Activated CD4-positive, alpha-beta memory T cell treated with anti-CD3 and anti-CD28 coated beads, Interleukin-2, amount 10 ng/mL, durations not matched to agents 7 days and 5 days (primary cell): ENCODE measurements at regions not wholly inside any gene's neighbourhood (a gene's known extent, or its start where the extent isn't known, plus 50 kb on each side); places are given as distances from the start of the nearest gene placed in this dataset.
"Not testable (repeated sequence)": the region's sequence is repeated elsewhere in the genome, so short reads cannot be mapped to it uniquely, and the experiment has no call there.

Source experiments
- CTCF ChIA-PET: fragments of 350-600 bp; sonication (Branson Sonifier 250); formaldehyde crosslinking; loops from one replicate; lab custom pipeline; 2021; ENCODE audit warnings: antibody characterized with exemption, inconsistent platforms; lab: Charles Lee
- POLR2A ChIA-PET: fragments of 350-600 bp; sonication (Branson Sonifier 250); formaldehyde crosslinking; loops from one replicate; lab custom pipeline; 2021; ENCODE audit warnings: antibody characterized with exemption; lab: Charles Lee
- DNase-seq: peaks from one replicate; pipeline ENCODE4 v3.0.0-alpha.2; 2020
- H3K27ac Mint-ChIP-seq: one replicate; pipeline ENCODE4 v1.8.0; 2021; ENCODE audit warnings: mild to moderate bottlenecking, mixed read lengths
- H3K27me3 Mint-ChIP-seq: one replicate; pipeline ENCODE4 v1.8.0; 2021; ENCODE audit warnings: mixed read lengths
- H3K36me3 Mint-ChIP-seq: one replicate; pipeline ENCODE4 v1.8.0; 2021; ENCODE audit warnings: low read depth, mixed read lengths
- H3K4me1 Mint-ChIP-seq: one replicate; pipeline ENCODE4 v1.8.0; 2021; ENCODE audit warnings: mixed read lengths
- H3K4me3 Mint-ChIP-seq: one replicate; pipeline ENCODE4 v1.8.0; 2021; ENCODE audit warnings: mild to moderate bottlenecking, mixed read lengths
- H3K9me3 Mint-ChIP-seq: one replicate; pipeline ENCODE4 v1.8.0; 2021; ENCODE audit warnings: mixed read lengths

DNA sequence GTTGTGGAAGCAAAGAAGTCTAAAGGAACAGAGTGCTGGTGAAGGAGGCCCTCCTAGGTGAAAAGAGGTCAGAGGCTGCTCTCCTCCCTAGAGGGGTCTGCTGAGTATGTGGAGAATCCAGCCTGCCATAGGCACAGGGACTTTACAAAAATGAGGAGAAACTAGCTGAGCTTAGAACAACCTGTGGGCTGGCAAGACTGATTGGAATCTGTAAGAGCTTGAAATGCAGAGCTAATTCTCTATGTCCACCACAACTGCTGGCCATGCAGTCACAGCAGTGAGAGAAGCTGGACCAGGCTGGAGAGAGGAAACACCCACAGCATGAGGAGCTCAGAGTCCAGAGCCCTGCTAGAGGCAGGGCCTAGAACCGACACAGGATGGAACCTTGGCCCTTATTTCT, 251.0 kb upstream of the MGAT5 start:
- ChIA-PET CTCF (interaction anchor here (0.6 to 1.3 kb wide), 2 partner anchors 12 to 55 kb away, joined by 3 to 4 read pairs; no protein-coding TSS in a partner anchor), POLR2A (no interaction called here)
- no peak overlapping the region for H3K4me3 Mint-ChIP-seq
- H3K27me3 Mint-ChIP-seq: peaks cover 4% of the 10 kb centered on the region
- no peak overlapping the region for H3K27ac Mint-ChIP-seq
- no peak for DNase-seq
- no peaks in the 10 kb centered on the region for H3K4me1 Mint-ChIP-seq
- no peaks in the 10 kb centered on the region for H3K9me3 Mint-ChIP-seq
- no peaks in the 10 kb centered on the region for H3K36me3 Mint-ChIP-seq

DNA sequence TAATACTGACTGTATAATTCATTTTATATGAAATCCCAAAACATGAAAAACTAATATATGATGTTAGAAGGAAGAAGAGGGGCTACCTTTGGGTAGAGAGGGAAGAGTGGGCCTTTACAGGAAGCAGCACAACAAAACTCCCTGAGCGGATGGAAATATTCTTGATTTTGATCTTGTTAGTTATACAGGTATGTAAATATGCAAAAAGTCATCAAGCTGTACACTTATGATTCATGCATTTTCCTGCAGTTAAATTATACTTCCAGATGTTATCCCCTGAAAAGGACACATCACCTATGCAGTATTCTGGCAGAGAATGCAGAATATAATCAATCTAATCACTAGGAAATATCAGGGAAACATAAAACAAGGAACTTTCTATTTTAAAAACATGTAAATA, 249.4 kb upstream of the MGAT5 start:
- peaks cover 4% of the 10 kb centered on the region for H3K27me3 Mint-ChIP-seq

DNA sequence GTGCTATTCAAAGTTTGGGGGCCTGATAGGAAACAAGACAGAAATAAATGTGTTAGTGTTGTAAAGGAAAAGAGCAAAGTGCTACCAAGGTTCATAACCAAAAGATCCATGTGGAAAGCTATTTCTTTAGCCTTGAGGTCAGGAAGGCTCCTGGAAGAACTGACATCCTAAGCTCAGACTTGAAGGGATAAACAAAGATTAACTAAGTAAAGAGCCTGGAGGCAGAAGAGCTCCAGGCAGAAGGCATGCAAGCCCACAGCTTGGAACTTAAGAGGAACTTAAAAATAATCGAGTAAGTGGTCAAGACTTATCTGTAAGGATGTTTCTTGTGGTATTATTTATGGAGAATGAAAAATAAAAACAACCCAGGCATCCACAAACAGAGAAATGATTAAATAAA, 245.0 kb upstream of the MGAT5 start:
- H3K27ac Mint-ChIP-seq: no peak overlapping the region
- no peaks in the 10 kb centered on the region for H3K27me3 Mint-ChIP-seq
- DNase-seq: no peak
- ChIA-PET CTCF (no interaction called here), POLR2A (no interaction called here)
- no peaks in the 10 kb centered on the region for H3K4me1 Mint-ChIP-seq
- no peaks in the 10 kb centered on the region for H3K9me3 Mint-ChIP-seq
- no peak overlapping the region for H3K4me3 Mint-ChIP-seq
- H3K36me3 Mint-ChIP-seq: no peaks in the 10 kb centered on the region

More for the DNA sequence above, 249.4 kb upstream of the MGAT5 start:
- ChIA-PET POLR2A (no interaction called here), CTCF (no interaction called here)
- no peaks in the 10 kb centered on the region for H3K4me1 Mint-ChIP-seq
- H3K4me3 Mint-ChIP-seq: no peak overlapping the region
- DNase-seq: no peak
- no peak overlapping the region for H3K27ac Mint-ChIP-seq
- H3K36me3 Mint-ChIP-seq: no peaks in the 10 kb centered on the region
- H3K9me3 Mint-ChIP-seq: no peaks in the 10 kb centered on the region

DNA sequence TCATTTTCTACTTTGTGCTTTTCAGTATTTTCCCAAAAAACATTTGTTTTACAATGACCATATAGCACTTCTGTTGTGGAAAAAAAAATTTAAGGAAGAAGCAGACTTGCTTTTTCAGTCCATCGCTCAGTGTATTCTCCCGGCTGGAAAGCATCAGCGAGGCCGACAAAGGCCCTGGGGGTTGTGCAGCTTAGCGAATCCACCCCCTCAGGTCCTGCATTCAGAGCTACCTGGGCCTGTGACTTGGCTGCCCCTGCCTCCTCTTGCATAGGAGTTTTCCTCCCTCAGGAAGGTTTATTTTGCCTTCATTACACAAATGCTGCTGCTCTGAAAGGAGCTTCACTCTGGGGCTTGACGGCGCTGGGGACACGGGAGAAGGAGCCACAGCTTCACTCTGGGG, 244.4 kb upstream of the MGAT5 start:
- no peaks in the 10 kb centered on the region for H3K27me3 Mint-ChIP-seq
- ChIA-PET POLR2A (no interaction called here), CTCF (no interaction called here)
- H3K36me3 Mint-ChIP-seq: no peaks in the 10 kb centered on the region
- H3K4me1 Mint-ChIP-seq: no peaks in the 10 kb centered on the region
- H3K4me3 Mint-ChIP-seq: no peak overlapping the region
- H3K9me3 Mint-ChIP-seq: no peaks in the 10 kb centered on the region
- no peak overlapping the region for H3K27ac Mint-ChIP-seq
- no peak for DNase-seq

DNA sequence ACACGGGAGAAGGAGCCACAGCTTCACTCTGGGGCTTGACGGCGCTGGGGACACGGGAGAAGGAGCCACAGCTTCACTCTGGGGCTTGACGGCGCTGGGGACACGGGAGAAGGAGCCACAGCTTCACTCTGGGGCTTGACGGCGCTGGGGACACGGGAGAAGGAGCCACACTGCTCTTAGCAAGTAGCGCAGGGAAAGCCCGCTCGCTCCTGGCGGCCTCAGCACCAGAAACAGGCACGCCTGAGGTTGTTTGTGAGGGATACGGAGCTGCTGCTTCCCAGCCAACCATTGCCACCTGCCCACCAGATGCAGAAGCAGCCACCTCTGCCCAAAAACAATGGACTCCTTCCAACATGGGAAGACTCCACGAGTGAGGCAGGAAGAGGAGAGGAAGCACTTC, 244.0 kb upstream of the MGAT5 start:
- H3K27me3 Mint-ChIP-seq, H3K4me1 Mint-ChIP-seq, DNase-seq, H3K27ac Mint-ChIP-seq, H3K4me3 Mint-ChIP-seq, POLR2A ChIA-PET, H3K9me3 Mint-ChIP-seq, H3K36me3 Mint-ChIP-seq, CTCF ChIA-PET: not testable (repeated sequence)

DNA sequence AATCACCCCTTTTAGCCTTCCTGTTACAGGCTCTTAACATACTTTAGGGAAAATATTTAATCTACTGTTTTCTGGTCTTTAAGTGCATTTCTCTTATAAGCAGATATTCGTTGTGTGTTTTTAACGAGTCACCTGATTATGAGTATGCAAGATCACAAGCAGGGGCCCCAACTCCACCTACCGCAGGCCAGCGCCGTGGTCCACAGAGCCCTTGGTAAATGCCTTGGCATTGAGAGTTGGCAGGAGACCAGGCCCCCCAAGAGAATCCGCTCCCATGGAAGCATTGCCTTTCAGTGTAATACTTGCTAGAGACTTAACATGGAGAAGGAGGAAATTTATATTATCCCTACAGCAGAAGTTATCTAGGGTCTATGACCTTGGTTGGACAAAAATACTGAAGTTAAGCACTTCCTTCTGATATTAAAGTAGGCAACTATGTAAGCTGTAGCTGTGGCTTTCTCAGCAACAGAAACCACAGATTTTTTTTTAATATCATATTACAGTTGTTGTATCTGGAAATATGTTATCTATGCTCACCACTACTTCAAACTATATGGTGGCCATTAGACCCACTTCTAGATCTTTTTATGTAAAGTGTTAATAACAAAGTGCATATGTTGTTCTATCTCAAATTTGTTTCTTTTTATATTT, 241.8 kb upstream of the MGAT5 start:
- CTCF ChIA-PET: no interaction called here
- no peaks in the 10 kb centered on the region for H3K9me3 Mint-ChIP-seq
- POLR2A ChIA-PET: no interaction called here
- H3K27me3 Mint-ChIP-seq: no peaks in the 10 kb centered on the region
- H3K4me3 Mint-ChIP-seq: no peak overlapping the region
- no peak overlapping the region for H3K27ac Mint-ChIP-seq
- H3K4me1 Mint-ChIP-seq: no peaks in the 10 kb centered on the region
- DNase-seq: no peak
- H3K36me3 Mint-ChIP-seq: no peaks in the 10 kb centered on the region

DNA sequence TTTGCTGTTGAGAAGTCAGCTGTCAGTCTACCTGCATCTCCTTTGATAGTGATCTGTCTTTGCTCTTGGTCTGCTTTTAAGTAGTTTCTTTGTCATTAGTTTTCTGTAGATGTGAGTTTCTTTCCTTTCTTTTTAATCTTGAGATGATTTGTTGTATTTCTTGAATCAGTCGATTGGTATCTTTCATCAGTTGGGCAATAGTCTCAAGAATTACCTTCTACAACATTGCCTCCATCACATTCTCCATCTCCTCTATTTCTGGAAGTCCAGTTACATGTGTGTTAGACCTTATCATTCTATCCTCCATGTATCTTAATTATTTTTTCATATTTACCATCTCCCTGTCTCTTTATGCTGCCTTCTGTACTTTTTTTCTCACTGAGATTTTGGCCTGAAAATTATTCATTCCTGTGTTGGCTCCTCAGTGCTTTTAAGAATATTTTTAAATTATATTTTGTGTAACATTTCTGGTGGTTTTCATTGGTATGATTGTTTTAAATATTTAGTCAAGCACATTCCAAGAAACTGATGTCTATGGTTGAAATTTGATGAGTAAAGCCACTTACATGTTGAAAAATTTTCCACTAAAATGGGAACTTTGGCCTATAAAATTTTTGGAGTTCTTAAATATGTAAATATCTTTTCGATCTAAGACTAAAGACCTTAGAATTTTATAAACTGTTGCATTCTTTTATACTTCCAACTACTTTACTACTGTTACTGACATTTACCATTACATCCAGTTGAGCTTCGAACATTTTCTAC, 239.5 kb upstream of the MGAT5 start:
- CTCF ChIA-PET: interaction anchor here (1.3 kb wide), 1 partner anchor 11 kb away, joined by 3 read pairs; no protein-coding TSS in a partner anchor
- H3K27ac Mint-ChIP-seq: no peak overlapping the region
- POLR2A ChIA-PET: no interaction called here
- no peak for DNase-seq
- H3K27me3 Mint-ChIP-seq: no peaks in the 10 kb centered on the region
- H3K4me3 Mint-ChIP-seq: no peak overlapping the region
- H3K36me3 Mint-ChIP-seq: no peaks in the 10 kb centered on the region
- no peaks in the 10 kb centered on the region for H3K9me3 Mint-ChIP-seq
- no peaks in the 10 kb centered on the region for H3K4me1 Mint-ChIP-seq

DNA sequence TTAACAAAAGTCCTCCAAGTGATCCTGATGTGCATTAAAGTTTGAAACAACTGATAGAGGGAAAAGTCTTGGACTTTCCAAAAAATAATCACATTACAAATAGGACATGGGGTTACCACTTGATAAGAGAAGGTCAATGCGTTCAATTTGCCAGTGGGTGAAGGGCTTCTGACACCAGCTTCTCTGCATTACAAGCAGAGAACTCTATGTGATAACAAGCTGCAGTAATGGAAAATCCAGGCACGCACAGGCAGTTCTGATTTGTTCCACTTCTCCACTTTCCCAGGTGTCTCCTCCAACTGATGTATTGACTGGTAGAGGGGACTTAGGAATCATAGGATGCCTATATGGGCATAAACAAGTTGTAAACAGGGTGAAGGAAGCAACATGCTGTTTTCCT, 234.0 kb upstream of the MGAT5 start:
- Mint-ChIP-seq H3K9me3 (no peaks in the 10 kb centered on the region), H3K4me3 (no peak overlapping the region), H3K27ac (no peak overlapping the region), H3K36me3 (no peaks in the 10 kb centered on the region), H3K27me3 (no peaks in the 10 kb centered on the region), H3K4me1 (peaks cover 20% of the 10 kb centered on the region)
- CTCF ChIA-PET: no interaction called here
- no peak for DNase-seq
- POLR2A ChIA-PET: no interaction called here

DNA sequence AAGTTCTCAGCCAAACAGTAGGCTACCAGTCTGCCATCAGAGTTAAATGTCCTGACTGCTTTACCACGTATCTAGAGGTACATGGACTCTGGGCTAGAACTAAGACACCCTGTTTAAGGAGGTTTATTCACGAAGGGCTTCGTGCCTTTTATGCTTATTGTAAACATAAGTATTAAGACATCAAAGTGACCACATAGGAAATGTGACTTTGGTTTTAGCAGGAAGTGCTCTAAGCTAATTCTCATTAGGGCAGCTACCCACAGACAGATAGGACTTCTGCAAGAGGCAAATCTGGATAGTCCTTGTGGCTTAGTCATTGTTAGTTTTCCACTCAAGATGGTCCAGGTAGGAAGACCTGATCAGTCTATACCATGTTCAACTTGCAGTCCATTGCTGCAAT, 233.3 kb upstream of the MGAT5 start:
- Mint-ChIP-seq H3K4me1 (peaks cover 20% of the 10 kb centered on the region), H3K27ac (no peak overlapping the region), H3K4me3 (no peak overlapping the region), H3K27me3 (no peaks in the 10 kb centered on the region), H3K9me3 (no peaks in the 10 kb centered on the region), H3K36me3 (no peaks in the 10 kb centered on the region)
- no peak for DNase-seq
- CTCF ChIA-PET: no interaction called here
- POLR2A ChIA-PET: no interaction called here

DNA sequence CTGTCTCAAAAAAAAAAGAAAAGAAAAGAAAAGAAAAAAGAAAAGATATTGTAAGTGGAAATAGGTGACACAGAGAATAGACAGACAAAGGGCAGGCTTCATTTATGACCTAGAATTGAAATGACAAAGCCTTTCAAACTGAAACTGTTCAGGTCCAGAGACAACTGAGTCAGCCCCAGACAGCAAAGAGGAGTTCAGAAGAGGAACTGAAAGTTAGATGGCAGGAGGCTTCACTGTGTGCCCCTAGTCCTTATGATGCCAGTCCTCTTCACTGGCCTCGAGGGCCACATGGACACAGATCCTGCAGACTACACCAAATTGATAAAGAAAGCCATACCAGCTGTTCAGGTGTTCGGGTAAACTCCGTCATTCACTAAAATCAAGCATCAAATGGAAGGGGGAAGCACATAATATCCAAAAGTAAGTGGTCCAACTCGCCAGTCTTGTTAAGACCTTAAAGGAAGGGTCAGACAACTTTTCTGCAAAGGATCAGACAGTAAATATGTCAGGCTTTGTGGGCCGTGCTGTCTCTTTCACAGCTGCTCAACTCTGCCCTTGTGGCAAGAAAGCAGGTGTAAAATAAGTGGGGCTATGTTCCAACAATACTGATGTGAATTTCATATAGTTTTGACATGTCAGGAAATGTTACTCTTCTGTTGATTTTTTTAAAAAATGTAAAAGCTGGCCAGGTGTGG, 231.9 kb upstream of the MGAT5 start:
- no peaks in the 10 kb centered on the region for H3K9me3 Mint-ChIP-seq
- H3K27me3 Mint-ChIP-seq: peaks cover 6% of the 10 kb centered on the region
- H3K4me3 Mint-ChIP-seq: no peak overlapping the region
- H3K27ac Mint-ChIP-seq: no peak overlapping the region
- no peaks in the 10 kb centered on the region for H3K36me3 Mint-ChIP-seq
- DNase-seq: no peak
- peaks cover 20% of the 10 kb centered on the region for H3K4me1 Mint-ChIP-seq
- ChIA-PET POLR2A (no interaction called here), CTCF (no interaction called here)

DNA sequence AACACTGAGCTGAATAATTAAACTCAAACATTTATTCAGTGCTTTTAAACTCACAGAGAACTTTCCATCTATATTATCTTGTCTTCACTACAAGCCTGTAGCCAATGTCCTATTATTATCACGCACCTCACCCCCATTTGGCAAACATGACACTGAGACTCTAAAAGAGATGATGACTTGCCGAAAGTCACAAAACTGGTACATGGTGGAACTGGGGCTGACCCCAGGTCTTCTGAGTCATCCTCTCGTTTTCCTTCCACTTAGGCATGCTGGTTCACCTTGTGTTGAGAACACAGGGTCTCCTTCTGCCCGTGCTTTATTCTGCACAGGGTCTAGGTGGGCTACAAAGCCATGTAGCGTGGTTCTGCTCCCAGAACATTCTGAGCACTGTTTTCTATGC, 230.0 kb upstream of the MGAT5 start:
- ChIA-PET CTCF (no interaction called here), POLR2A (no interaction called here)
- Mint-ChIP-seq H3K27ac (no peak overlapping the region), H3K4me1 (peaks cover 20% of the 10 kb centered on the region), H3K27me3 (peaks cover 20% of the 10 kb centered on the region), H3K36me3 (no peaks in the 10 kb centered on the region), H3K4me3 (no peak overlapping the region), H3K9me3 (no peaks in the 10 kb centered on the region)
- DNase-seq: no peak

DNA sequence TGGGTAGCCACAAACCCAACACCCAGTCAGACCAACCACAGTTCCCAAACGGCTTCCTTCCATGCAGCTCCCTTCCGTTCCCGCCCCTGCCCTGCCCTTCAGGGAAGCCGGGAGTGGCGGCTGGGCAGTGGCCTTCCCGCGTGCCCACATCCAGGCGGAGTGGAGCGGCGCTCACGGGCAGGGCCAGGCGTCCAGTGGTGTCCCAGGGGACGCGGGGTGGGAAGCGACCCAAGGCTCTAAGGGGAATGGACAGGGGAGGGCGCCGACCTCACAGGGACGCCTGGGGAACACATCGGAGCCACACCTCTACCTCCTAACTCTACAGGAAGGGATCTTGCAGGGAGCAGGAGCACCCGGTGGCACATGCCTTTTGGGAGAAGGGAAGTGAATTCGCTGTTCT, 225.9 kb upstream of the MGAT5 start:
- POLR2A ChIA-PET: no interaction called here
- H3K27me3 Mint-ChIP-seq: peaks cover 36% of the 10 kb centered on the region

DNA sequence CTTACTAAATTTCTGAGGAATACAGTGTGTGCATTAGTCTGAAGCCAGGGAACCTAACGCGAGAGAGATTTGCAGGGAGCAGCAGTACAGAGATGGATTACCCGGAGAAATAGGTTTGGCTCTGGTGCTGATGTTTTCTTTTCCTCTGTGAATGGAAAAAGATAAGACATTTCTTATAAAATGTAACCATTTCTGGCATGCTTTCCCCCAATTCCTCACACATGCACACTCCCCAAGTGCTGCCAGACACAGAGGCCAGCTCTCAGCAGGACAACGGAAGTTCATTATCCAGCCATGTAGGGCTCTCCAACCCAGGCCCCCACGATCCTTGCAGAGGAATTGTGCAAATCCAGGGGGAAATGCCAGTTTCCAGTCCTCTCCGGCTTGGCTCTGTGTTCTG, 224.5 kb upstream of the MGAT5 start:
- Mint-ChIP-seq H3K4me1 (no peaks in the 10 kb centered on the region), H3K36me3 (no peaks in the 10 kb centered on the region), H3K27ac (no peak overlapping the region), H3K27me3 (peaks cover 36% of the 10 kb centered on the region), H3K9me3 (no peaks in the 10 kb centered on the region), H3K4me3 (no peak overlapping the region)
- no peak for DNase-seq
- CTCF ChIA-PET: no interaction called here
- POLR2A ChIA-PET: no interaction called here

More for the DNA sequence above, 225.9 kb upstream of the MGAT5 start:
- Mint-ChIP-seq H3K9me3 (no peaks in the 10 kb centered on the region), H3K4me1 (no peaks in the 10 kb centered on the region), H3K27ac (no peak overlapping the region), H3K4me3 (no peak overlapping the region), H3K36me3 (no peaks in the 10 kb centered on the region)
- CTCF ChIA-PET: no interaction called here
- no peak for DNase-seq
